ENCODE measurements at regions not wholly inside any gene's neighbourhood (a gene's known extent, or its start where the extent isn't known, plus 50 kb on each side); places are given as distances from the start of the nearest gene placed in this dataset.

DNA sequence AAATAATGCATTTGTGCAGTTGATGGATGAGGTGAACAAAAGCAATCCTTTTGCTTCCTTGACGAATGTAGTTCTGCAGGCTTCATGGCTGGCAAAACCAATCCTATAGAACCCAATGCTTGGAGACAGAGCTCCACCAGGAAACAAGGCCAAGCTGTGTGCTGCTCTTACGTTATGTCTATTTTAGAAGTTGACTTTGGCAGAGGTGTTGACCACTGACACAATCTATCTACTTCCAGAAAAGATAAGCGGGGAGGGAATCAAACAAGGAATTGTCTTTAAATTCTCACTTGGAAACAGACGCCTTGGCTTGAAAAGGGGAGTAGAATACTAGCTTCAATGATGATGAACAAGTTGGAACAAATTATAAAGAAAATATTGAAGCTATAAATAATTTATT is 211.2 kb downstream of the SETD4 start:
- intact Hi-C loops (cut with DNase I; ENCODE audit: low total_unique reads): loop anchor here (10.0 kb wide), 1 partner anchor 954 kb away; no protein-coding TSS in a partner anchor
- TF ChIP-seq, protein P1, sequence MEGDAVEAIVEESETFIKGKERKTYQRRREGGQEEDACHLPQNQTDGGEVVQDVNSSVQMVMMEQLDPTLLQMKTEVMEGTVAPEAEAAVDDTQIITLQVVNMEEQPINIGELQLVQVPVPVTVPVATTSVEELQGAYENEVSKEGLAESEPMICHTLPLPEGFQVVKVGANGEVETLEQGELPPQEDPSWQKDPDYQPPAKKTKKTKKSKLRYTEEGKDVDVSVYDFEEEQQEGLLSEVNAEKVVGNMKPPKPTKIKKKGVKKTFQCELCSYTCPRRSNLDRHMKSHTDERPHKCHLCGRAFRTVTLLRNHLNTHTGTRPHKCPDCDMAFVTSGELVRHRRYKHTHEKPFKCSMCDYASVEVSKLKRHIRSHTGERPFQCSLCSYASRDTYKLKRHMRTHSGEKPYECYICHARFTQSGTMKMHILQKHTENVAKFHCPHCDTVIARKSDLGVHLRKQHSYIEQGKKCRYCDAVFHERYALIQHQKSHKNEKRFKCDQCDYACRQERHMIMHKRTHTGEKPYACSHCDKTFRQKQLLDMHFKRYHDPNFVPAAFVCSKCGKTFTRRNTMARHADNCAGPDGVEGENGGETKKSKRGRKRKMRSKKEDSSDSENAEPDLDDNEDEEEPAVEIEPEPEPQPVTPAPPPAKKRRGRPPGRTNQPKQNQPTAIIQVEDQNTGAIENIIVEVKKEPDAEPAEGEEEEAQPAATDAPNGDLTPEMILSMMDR (IDR thresholded peaks at IDR 0.05 in 8 of 11, conservative IDR thresholded peaks at IDR 0.05 in 3 of 11): no peak
- no peak for TF ChIP-seq POLR2A (IDR thresholded peaks at IDR 0.05)
- TF ChIP-seq POLR2AphosphoS5 (IDR thresholded peaks at IDR 0.05): no peak
- no peaks in the 10 kb centered on the region for H3K36me3 ChIP-seq
- no peak for DNase-seq
- peaks cover 0 to 32% (median 0%) of the 10 kb centered on the region in 7 donors for H3K27me3 ChIP-seq (replicated peaks in 1 of 7)
- no peak overlapping the region for H3K4me3 ChIP-seq
- H3K27ac ChIP-seq: no peak overlapping the region
- H3K9me3 ChIP-seq: no peaks in the 10 kb centered on the region
- peaks cover 0 to 5% (median 0%) of the 10 kb centered on the region in 6 donors for H3K4me1 ChIP-seq
- WGBS, 5 donors: 78 to 90% (median 84%) methylated on average over 4 of the region's 4 CpGs

DNA sequence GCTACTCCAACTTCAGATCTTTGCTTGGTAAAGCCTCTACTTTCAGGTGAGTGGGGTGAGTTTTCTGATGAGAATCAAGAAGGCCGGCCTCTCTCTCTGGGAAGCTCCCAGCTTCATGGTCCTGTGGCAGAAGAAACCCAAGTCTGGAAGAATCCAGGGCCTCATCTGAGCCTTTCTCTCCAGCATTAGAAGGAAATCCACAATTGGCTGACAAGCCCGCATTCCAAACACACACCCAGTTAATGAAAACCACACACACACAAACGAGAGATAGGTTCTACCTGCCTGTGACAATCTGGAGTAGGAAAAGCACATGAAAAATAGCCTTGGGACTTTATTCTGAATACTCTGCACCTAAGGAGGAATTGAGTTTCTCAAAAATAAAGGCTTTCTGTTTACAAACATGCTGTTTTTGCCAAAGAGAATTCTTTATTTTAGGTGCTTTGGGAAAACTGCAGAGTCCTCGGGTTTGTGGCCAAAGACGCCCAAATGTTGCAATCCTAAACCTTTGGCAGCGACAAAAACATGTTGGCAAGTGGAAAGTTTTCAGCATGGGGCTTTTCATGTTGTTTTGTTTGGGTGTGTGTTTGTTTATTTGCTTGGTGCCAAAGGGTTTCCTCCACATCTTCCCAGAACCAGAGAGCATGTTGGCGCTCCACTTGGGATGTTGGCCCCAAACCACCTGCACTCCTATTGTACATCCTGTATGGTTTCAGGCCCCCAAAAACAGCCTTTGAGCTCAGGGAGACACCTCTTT is 216.2 kb downstream of the SETD4 start:
- TF ChIP-seq POLR2A (IDR thresholded peaks at IDR 0.05): no peak
- TF ChIP-seq POLR2AphosphoS5 (IDR thresholded peaks at IDR 0.05): no peak
- TF ChIP-seq, protein P1 (IDR thresholded peaks at IDR 0.05 in 8 of 11, conservative IDR thresholded peaks at IDR 0.05 in 3 of 11): no peak
- Histone ChIP-seq H3K4me1 (no peaks in the 10 kb centered on the region), H3K27ac (no peak overlapping the region), H3K36me3 (no peaks in the 10 kb centered on the region), H3K27me3 (replicated peaks in 1 of 7) (peaks cover 0 to 19% (median 0%) of the 10 kb centered on the region in 7 donors), H3K9me3 (no peaks in the 10 kb centered on the region), H3K4me3 (no peak overlapping the region)
- 83 to 92% (median 87%) methylated on average over 7 of the region's 7 CpGs for WGBS, 5 donors
- intact Hi-C loops (cut with DNase I; ENCODE audit: low total_unique reads): loop anchor here (5.0 to 10.0 kb wide), 2 partner anchors 949 to 1152 kb away; no protein-coding TSS in a partner anchor
- no peak for DNase-seq

DNA sequence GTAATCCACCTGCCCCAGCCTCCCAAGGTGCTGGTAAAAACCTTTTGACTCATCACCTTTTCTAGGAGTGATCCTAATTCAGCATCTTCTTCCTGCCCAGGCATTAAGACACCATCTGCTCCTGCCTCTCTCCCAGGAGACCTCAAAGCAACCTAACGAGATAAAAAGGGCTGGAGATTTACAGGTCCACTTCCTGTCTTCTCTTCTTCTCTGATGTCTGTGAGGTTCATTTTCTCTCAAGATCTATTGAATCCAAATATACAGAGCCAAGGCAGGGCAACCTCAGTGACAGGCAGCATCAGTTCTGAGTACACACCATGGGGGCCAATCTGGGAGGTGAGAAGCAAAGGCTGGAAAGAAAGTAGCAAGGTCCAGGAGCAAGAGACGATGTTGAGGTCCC is 219.4 kb downstream of the SETD4 start:
- TF ChIP-seq POLR2AphosphoS5 (IDR thresholded peaks at IDR 0.05) (no peak), POLR2A (IDR thresholded peaks at IDR 0.05) (no peak)
- TF ChIP-seq, protein P1 (IDR thresholded peaks at IDR 0.05 in 8 of 11, conservative IDR thresholded peaks at IDR 0.05 in 3 of 11): no peak
- Histone ChIP-seq H3K4me3 (no peak overlapping the region), H3K27me3 (replicated peaks in 1 of 7) (peaks cover 0 to 13% (median 0%) of the 10 kb centered on the region in 7 donors), H3K27ac (no peak overlapping the region), H3K4me1 (no peaks in the 10 kb centered on the region), H3K9me3 (no peaks in the 10 kb centered on the region), H3K36me3 (no peaks in the 10 kb centered on the region)
- 49 to 68% (median 63%) methylated on average over 2 of the region's 2 CpGs for WGBS, 5 donors
- intact Hi-C loops (cut with DNase I; ENCODE audit: low total_unique reads): loop anchor here (5.0 to 10.0 kb wide), 2 partner anchors 946 to 1149 kb away; no protein-coding TSS in a partner anchor
- no peak for DNase-seq

DNA sequence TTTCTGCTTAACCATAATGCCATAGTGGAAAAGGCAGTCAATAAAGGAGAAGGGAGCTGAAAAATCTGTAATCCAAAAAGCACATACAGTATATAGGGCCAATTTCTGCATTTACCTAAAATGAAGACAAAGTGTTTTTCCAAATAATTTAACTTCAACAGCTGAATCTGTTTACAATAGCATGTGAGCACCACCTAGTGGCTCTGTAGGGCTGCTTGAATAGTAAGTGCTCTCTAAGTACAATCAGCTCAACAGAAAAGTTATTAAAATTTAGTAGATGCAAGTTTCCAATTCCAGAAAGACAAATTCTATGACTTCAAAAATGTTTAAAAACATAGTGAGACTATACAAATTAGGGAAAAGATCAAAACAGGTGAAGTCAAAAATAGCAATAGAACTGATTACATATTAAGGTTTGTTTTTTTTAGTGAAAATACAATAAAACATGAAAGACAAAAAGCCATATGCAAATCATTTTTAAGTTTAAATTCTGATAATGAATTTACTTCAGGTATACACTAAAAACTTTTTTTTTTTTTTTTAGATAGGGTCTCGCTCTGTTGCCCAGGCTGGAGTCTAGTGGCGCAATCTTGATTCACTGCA is 220.0 kb downstream of the SETD4 start:
- Histone ChIP-seq H3K27ac (no peak overlapping the region), H3K4me3 (no peak overlapping the region), H3K9me3 (no peaks in the 10 kb centered on the region), H3K4me1 (no peaks in the 10 kb centered on the region), H3K27me3 (replicated peaks in 1 of 7) (peaks cover 0 to 11% (median 0%) of the 10 kb centered on the region in 7 donors), H3K36me3 (no peaks in the 10 kb centered on the region)
- 79 to 100% (median 98%) methylated on average over 2 of the region's 2 CpGs for WGBS, 5 donors
- TF ChIP-seq, protein P1 (IDR thresholded peaks at IDR 0.05 in 8 of 11, conservative IDR thresholded peaks at IDR 0.05 in 3 of 11): peak; percentile 39 to 82 (median 74)
- no peak for TF ChIP-seq POLR2A (IDR thresholded peaks at IDR 0.05)
- intact Hi-C loops (cut with DNase I; ENCODE audit: low total_unique reads): loop anchor here (5.0 to 10.0 kb wide), 2 partner anchors 945 to 1148 kb away; no protein-coding TSS in a partner anchor
- no peak for DNase-seq

All from spleen (tissue), 11 donors.